ENCODE measurements at regions not wholly inside any gene's neighbourhood (a gene's known extent, or its start where the extent isn't known, plus 50 kb on each side); places are given as distances from the start of the nearest gene placed in this dataset.

DNA sequence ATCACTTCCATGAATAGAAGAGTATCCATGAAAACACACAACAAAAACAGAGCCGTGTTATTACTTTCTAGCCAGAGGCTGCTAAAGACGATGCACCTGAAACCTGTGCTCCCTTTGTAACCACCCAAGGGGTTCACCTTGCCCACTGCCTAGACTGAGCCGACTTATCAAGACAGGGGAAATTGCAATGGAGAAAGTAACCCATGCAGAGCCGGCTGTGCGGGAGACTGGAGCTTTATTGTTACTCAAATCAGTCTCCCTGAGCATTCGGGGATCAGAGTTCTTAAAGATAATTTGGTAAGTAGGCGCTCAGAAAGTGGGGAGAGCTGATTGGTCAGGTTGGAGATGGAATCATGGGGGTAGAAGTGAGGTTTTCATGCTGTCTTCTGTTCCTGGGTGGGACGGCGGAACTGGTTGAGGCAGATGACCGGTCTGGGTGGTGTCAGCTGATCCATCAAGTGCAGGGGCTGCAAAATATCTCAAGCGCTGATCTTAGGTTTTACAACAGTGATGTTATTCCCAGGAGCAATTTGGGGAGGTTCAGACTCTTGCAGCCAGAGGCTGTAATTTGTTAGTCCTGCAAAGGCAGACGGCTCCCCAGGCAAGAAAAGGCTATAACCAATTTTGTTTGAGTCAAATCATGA is 366.6 kb downstream of the PREX1 start (continued):
- no peak for TF ChIP-seq HNF1A (IDR thresholded peaks at IDR 0.05; ENCODE audit: low read depth)
- TF ChIP-seq HNF1A (CRISPR knock-in tag; IDR thresholded peaks at IDR 0.05; ENCODE audit: borderline replicate concordance): no peak
- TF ChIP-seq NPAS2 (CRISPR knock-in tag; IDR thresholded peaks at IDR 0.05; ENCODE audit: borderline replicate concordance): no peak
- TF ChIP-seq NR0B2 (CRISPR knock-in tag; IDR thresholded peaks at IDR 0.05): no peak
- TF ChIP-seq FOXC1 (CRISPR knock-in tag; IDR thresholded peaks at IDR 0.05; ENCODE audit: borderline replicate concordance): no peak
- TF ChIP-seq ZNF207 (IDR thresholded peaks at IDR 0.05; ENCODE audit: borderline replicate concordance): no peak
- no peak for TF ChIP-seq ZNF619 (CRISPR knock-in tag; IDR thresholded peaks at IDR 0.05)
- TF ChIP-seq ZNF773 (CRISPR knock-in tag; IDR thresholded peaks at IDR 0.05; ENCODE audit: borderline replicate concordance): no peak
- TF ChIP-seq, protein P1, sequence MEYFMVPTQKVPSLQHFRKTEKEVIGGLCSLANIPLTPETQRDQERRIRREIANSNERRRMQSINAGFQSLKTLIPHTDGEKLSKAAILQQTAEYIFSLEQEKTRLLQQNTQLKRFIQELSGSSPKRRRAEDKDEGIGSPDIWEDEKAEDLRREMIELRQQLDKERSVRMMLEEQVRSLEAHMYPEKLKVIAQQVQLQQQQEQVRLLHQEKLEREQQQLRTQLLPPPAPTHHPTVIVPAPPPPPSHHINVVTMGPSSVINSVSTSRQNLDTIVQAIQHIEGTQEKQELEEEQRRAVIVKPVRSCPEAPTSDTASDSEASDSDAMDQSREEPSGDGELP (IDR thresholded peaks at IDR 0.05; ENCODE audit: borderline replicate concordance, low read depth): no peak
- no peak for TF ChIP-seq EHMT2 (IDR thresholded peaks at IDR 0.05; ENCODE audit: borderline replicate concordance, low read depth, low read length)
- TF ChIP-seq, protein P2, sequence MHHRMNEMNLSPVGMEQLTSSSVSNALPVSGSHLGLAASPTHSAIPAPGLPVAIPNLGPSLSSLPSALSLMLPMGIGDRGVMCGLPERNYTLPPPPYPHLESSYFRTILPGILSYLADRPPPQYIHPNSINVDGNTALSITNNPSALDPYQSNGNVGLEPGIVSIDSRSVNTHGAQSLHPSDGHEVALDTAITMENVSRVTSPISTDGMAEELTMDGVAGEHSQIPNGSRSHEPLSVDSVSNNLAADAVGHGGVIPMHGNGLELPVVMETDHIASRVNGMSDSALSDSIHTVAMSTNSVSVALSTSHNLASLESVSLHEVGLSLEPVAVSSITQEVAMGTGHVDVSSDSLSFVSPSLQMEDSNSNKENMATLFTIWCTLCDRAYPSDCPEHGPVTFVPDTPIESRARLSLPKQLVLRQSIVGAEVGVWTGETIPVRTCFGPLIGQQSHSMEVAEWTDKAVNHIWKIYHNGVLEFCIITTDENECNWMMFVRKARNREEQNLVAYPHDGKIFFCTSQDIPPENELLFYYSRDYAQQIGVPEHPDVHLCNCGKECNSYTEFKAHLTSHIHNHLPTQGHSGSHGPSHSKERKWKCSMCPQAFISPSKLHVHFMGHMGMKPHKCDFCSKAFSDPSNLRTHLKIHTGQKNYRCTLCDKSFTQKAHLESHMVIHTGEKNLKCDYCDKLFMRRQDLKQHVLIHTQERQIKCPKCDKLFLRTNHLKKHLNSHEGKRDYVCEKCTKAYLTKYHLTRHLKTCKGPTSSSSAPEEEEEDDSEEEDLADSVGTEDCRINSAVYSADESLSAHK (CRISPR knock-in tag; IDR thresholded peaks at IDR 0.05; ENCODE audit: borderline replicate concordance): no peak
